HEK293 (cell line): ENCODE measurements at regions not wholly inside any gene's neighbourhood (a gene's known extent, or its start where the extent isn't known, plus 50 kb on each side); places are given as distances from the start of the nearest gene placed in this dataset.

Experiments
- CTCF ChIA-PET: fragments of 350-600 bp; formaldehyde crosslinking; extraction: SDS; loops from one replicate; lab custom pipeline; 2021; ENCODE audit warnings: antibody characterized with exemption; lab: Yijun Ruan, JAX
- POLR2A ChIA-PET: fragments of 300-600 bp; formaldehyde crosslinking; extraction: SDS; loops from one replicate; lab custom pipeline; 2020; ENCODE audit warnings: antibody characterized with exemption, inconsistent platforms; lab: Yijun Ruan, JAX
- H3K27ac ChIP-seq: fragments of 200-500 bp; sonication (Bioruptor generic); 2 replicates; pipeline ENCODE4 v1.5.1; 2014; ENCODE audit warnings: low read depth, low read length, control low read depth, inconsistent platforms; ENCODE audit errors: extremely low read depth
- H3K36me3 ChIP-seq, 2 experiments: fragments of 200-500 bp in 1 of 2; sonication (Bioruptor generic) in 1 of 2; 1 replicate in 1 of 2; 2 replicates in 1 of 2; pipeline ENCODE4 v1.5.1; 2014 to 2017; ENCODE audit warnings: inconsistent platforms in 2 of 2, low read length in 2 of 2; ENCODE audit not compliant: control insufficient read depth in 2 of 2, insufficient read depth in 1 of 2
- H3K4me1 ChIP-seq: fragments of 200-500 bp; sonication (Bioruptor generic); 2 replicates; pipeline ENCODE4 v1.5.1; 2014; ENCODE audit warnings: mild to moderate bottlenecking, low read length, inconsistent platforms; ENCODE audit not compliant: control insufficient read depth, insufficient read depth
- H3K4me3 ChIP-seq: 2 replicates; pipeline ENCODE4 v1.5.1; 2011; ENCODE audit warnings: low read depth, mild to moderate bottlenecking, control low read depth, low read length, moderate library complexity
- H3K9me3 ChIP-seq: fragments of 200-500 bp; sonication (Bioruptor generic); 2 replicates; pipeline ENCODE4 v1.5.1; 2014; ENCODE audit warnings: low read depth, low read length, inconsistent platforms; ENCODE audit not compliant: control insufficient read depth, insufficient read depth
- ATF2 ChIP-seq: fragments of 450-650 bp; formaldehyde crosslinking; IDR thresholded peaks from 2 replicates; pipeline ENCODE4 v1.5.1; 2016; ENCODE audit warnings: missing biosample characterization, missing genetic modification characterization, low read depth
- IKZF3 ChIP-seq: fragments of 450-650 bp; IDR thresholded peaks from 2 replicates; pipeline ENCODE4 v1.5.0; 2018; ENCODE audit warnings: missing biosample characterization, mild to moderate bottlenecking, missing genetic modification characterization, moderate library complexity
- INSM2 ChIP-seq: fragments of 450-650 bp; formaldehyde crosslinking; IDR thresholded peaks from 2 replicates; pipeline ENCODE4 v1.5.1; 2016; ENCODE audit warnings: missing biosample characterization, missing genetic modification characterization
- MYNN ChIP-seq: fragments of 450-650 bp; formaldehyde crosslinking; IDR thresholded peaks from 2 replicates; pipeline ENCODE4 v1.5.1; 2016; ENCODE audit warnings: missing biosample characterization, missing genetic modification characterization, borderline replicate concordance
- OSR2 ChIP-seq: fragments of 450-650 bp; formaldehyde crosslinking; IDR thresholded peaks from 2 replicates; pipeline ENCODE4 v1.5.1; 2016; ENCODE audit warnings: missing biosample characterization, missing genetic modification characterization
- TSHZ1 ChIP-seq: fragments of 450-650 bp; formaldehyde crosslinking; IDR thresholded peaks from 2 replicates; pipeline ENCODE4 v1.5.1; 2016; ENCODE audit warnings: missing biosample characterization, missing genetic modification characterization, borderline replicate concordance
- ZBTB1 ChIP-seq: fragments of 450-650 bp; formaldehyde crosslinking; IDR thresholded peaks from 2 replicates; pipeline ENCODE4 v1.5.1; 2016; ENCODE audit warnings: missing biosample characterization, missing genetic modification characterization
- ZBTB6 ChIP-seq: fragments of 450-650 bp; formaldehyde crosslinking; IDR thresholded peaks from 2 replicates; pipeline ENCODE4 v1.5.1; 2017; ENCODE audit warnings: missing biosample characterization, missing genetic modification characterization
- ZFP3 ChIP-seq: fragments of 450-650 bp; formaldehyde crosslinking; IDR thresholded peaks from 2 replicates; pipeline ENCODE4 v1.5.1; 2016; ENCODE audit warnings: low read depth, missing biosample characterization, missing genetic modification characterization
- ZFP37 ChIP-seq: fragments of 450-650 bp; formaldehyde crosslinking; IDR thresholded peaks from 2 replicates; pipeline ENCODE4 v1.5.1; 2016; ENCODE audit warnings: missing biosample characterization, missing genetic modification characterization
- ZNF10 ChIP-seq: fragments of 450-650 bp; formaldehyde crosslinking; IDR thresholded peaks from 2 replicates; pipeline ENCODE4 v1.5.1; 2017; ENCODE audit warnings: missing biosample characterization, missing genetic modification characterization
- ZNF121 ChIP-seq: fragments of 450-650 bp; formaldehyde crosslinking; IDR thresholded peaks from 2 replicates; pipeline ENCODE4 v1.5.1; 2016; ENCODE audit warnings: missing biosample characterization, missing genetic modification characterization
- ZNF133 ChIP-seq: fragments of 450-650 bp; formaldehyde crosslinking; IDR thresholded peaks from 2 replicates; pipeline ENCODE4 v1.5.1; 2016; ENCODE audit warnings: missing biosample characterization, missing genetic modification characterization
- ZNF174 ChIP-seq: fragments of 450-650 bp; formaldehyde crosslinking; IDR thresholded peaks from 2 replicates; pipeline ENCODE4 v1.5.0; 2017; ENCODE audit warnings: missing biosample characterization, mild to moderate bottlenecking, missing genetic modification characterization
- ZNF2 ChIP-seq: fragments of 450-650 bp; formaldehyde crosslinking; IDR thresholded peaks from 2 replicates; pipeline ENCODE4 v1.5.1; 2016; ENCODE audit warnings: missing biosample characterization, missing genetic modification characterization
- ZNF37A ChIP-seq: fragments of 450-650 bp; IDR thresholded peaks from 2 replicates; pipeline ENCODE4 v1.5.1; 2018; ENCODE audit warnings: missing biosample characterization, missing genetic modification characterization
- ZNF398 ChIP-seq: fragments of 450-650 bp; formaldehyde crosslinking; IDR thresholded peaks from 2 replicates; pipeline ENCODE4 v1.5.1; 2017; ENCODE audit warnings: missing biosample characterization, missing genetic modification characterization
- ZNF433 ChIP-seq: fragments of 450-650 bp; formaldehyde crosslinking; IDR thresholded peaks from 2 replicates; pipeline ENCODE4 v1.5.1; 2016; ENCODE audit warnings: missing biosample characterization, missing genetic modification characterization, low read depth
- ZNF513 ChIP-seq: fragments of 450-650 bp; IDR thresholded peaks from 2 replicates; pipeline ENCODE4 v1.5.1; 2018; ENCODE audit warnings: missing biosample characterization, missing genetic modification characterization
- ZNF600 ChIP-seq: fragments of 450-650 bp; formaldehyde crosslinking; IDR thresholded peaks from 2 replicates; pipeline ENCODE4 v1.5.1; 2016; ENCODE audit warnings: missing biosample characterization, missing genetic modification characterization
- ZNF623 ChIP-seq: fragments of 450-650 bp; formaldehyde crosslinking; IDR thresholded peaks from 2 replicates; pipeline ENCODE4 v1.5.1; 2016; ENCODE audit warnings: missing biosample characterization, missing genetic modification characterization
- ZNF645 ChIP-seq: fragments of 450-650 bp; formaldehyde crosslinking; IDR thresholded peaks from 2 replicates; pipeline ENCODE4; 2016; ENCODE audit warnings: missing biosample characterization, missing genetic modification characterization
- ZNF670 ChIP-seq: fragments of 450-650 bp; formaldehyde crosslinking; IDR thresholded peaks from 2 replicates; pipeline ENCODE4 v1.5.1; 2016; ENCODE audit warnings: missing biosample characterization, missing genetic modification characterization, low read depth
- ZSCAN4 ChIP-seq: fragments of 450-650 bp; formaldehyde crosslinking; IDR thresholded peaks from 2 replicates; pipeline ENCODE4 v1.5.1; 2017; ENCODE audit warnings: missing biosample characterization, missing genetic modification characterization

- TF ChIP-seq ZNF645 (no peak), ZNF174 (tag by site-specific recombination) (no peak), OSR2 (no peak), ZNF433 (tag by site-specific recombination) (no peak), IKZF3 (tag by site-specific recombination) (no peak), ZNF670 (no peak), ZBTB1 (tag by site-specific recombination) (no peak), ZNF2 (no peak), ZFP37 (tag by site-specific recombination) (no peak), ZNF623 (tag by site-specific recombination) (no peak)
Measured at GRCh38 chr1:242623756-242624155, 99.3 kb upstream of the PLD5 start (continued).

GRCh38 chr1:242623119-242623518 is 98.6 kb upstream of the PLD5 start:
- ChIA-PET POLR2A (no interaction called here), CTCF (no interaction called here)
- Histone ChIP-seq H3K4me1 (no peaks in the 10 kb centered on the region), H3K4me3 (no peak overlapping the region), H3K36me3 (no peaks in the 10 kb centered on the region), H3K27ac (no peak overlapping the region), H3K9me3 (no peaks in the 10 kb centered on the region)
- TF ChIP-seq ZNF10 (no peak), ZNF37A (tag by site-specific recombination) (no peak), ATF2 (tag by site-specific recombination) (no peak), TSHZ1 (tag by site-specific recombination) (no peak), ZNF121 (tag by site-specific recombination) (no peak), MYNN (tag by site-specific recombination) (no peak), ZBTB6 (tag by site-specific recombination) (no peak), ZSCAN4 (tag by site-specific recombination) (no peak), ZNF600 (no peak), ZNF133 (tag by site-specific recombination) (no peak), ZNF513 (no peak), ZNF398 (no peak), ZFP3 (no peak), INSM2 (tag by site-specific recombination) (no peak)
